Spleen (tissue), 11 donors: ENCODE measurements at regions not wholly inside any gene's neighbourhood (a gene's known extent, or its start where the extent isn't known, plus 50 kb on each side); places are given as distances from the start of the nearest gene placed in this dataset.

Experiments
- DNase-seq: peaks from one replicate; pipeline ENCODE4 v3.0.0-alpha.2; 2020
- H3K27ac ChIP-seq, 8 donors: fragments of 200-600 bp; sonication (generic) in 7 of 8; 1 replicate in 4 of 8; 2 replicates in 4 of 8; pipeline versions ENCODE4 v1.5.0 to v1.8.0; 2016 to 2021; ENCODE audit warnings: inconsistent platforms in 4 of 8, mild to moderate bottlenecking in 4 of 8, moderate library complexity in 1 of 8
- H3K27me3 ChIP-seq, 7 donors: fragments of 200-600 bp; sonication (generic) in 6 of 7; replicated peaks in 1 of 7; 1 replicate in 4 of 7; 2 replicates in 3 of 7; pipeline versions ENCODE4 v1.5.0 to v1.8.0; 2016 to 2021; ENCODE audit warnings: inconsistent platforms in 3 of 7, mild to moderate bottlenecking in 1 of 7
- H3K36me3 ChIP-seq, 6 donors: fragments of 200-600 bp; sonication (generic) in 5 of 6; 1 replicate in 4 of 6; 2 replicates in 2 of 6; pipeline versions ENCODE4 v1.5.0 to v1.8.0; 2016 to 2021; ENCODE audit warnings: inconsistent platforms in 2 of 6
- H3K4me1 ChIP-seq, 6 donors: fragments of 200-600 bp; sonication (generic) in 5 of 6; 1 replicate in 3 of 6; 2 replicates in 3 of 6; pipeline versions ENCODE4 v1.5.0 to v1.8.0; 2016 to 2021; ENCODE audit warnings: inconsistent platforms in 3 of 6
- H3K4me3 ChIP-seq, 8 donors: fragments of 200-600 bp; sonication (generic) in 7 of 8; 1 replicate in 4 of 8; 2 replicates in 4 of 8; pipeline versions ENCODE4 v1.5.0 to v1.8.0; 2016 to 2021; ENCODE audit warnings: inconsistent platforms in 4 of 8, mild to moderate bottlenecking in 4 of 8, moderate library complexity in 2 of 8
- H3K9me3 ChIP-seq, 8 donors: fragments of 200-600 bp; sonication (generic) in 7 of 8; 1 replicate in 4 of 8; 2 replicates in 4 of 8; pipeline versions ENCODE4 v1.5.0 to v1.8.0; 2016 to 2021; ENCODE audit warnings: inconsistent platforms in 4 of 8
- CTCF ChIP-seq, 11 experiments: fragments of 200-600 bp in 7 of 11; fragments of 450-650 bp in 4 of 11; sonication (generic) in 4 of 11; IDR thresholded peaks in 8 of 11; conservative IDR thresholded peaks in 3 of 11; 1 replicate in 7 of 11; 2 replicates in 4 of 11; pipeline versions ENCODE4 v1.4.0 to v1.8.0; 2016 to 2021; ENCODE audit warnings: antibody characterized with exemption in 11 of 11, inconsistent platforms in 4 of 11, mild to moderate bottlenecking in 1 of 11
- POLR2A ChIP-seq, 3 donors: fragments of 450-650 bp; IDR thresholded peaks; one replicate each; pipeline ENCODE4 v1.5.1; 2017; ENCODE audit warnings: antibody characterized with exemption in 3 of 3, mild to moderate bottlenecking in 1 of 3
- POLR2AphosphoS5 ChIP-seq, 3 donors: sonication (generic); formaldehyde crosslinking; IDR thresholded peaks; one replicate each; pipeline ENCODE4 v1.5.1; 2017; ENCODE audit warnings: antibody characterized with exemption in 3 of 3
- WGBS, 5 donors: extraction: QIAGEN DNeasy Blood & Tissue Kit in 3 of 5; methylation state at CpG; one replicate each; pipeline versions ENCODE4 v1.1.5 to v1.1.7; 2013 to 2018; 5-methylcytosine and 5-hydroxymethylcytosine counted together
- intact Hi-C: fragments of 100-400 bp; cut with DNase I; formaldehyde crosslinking; loops from one replicate; pipeline ENCODE4 v1.15.0; 2023; ENCODE audit warnings: low total_unique reads
- donor health status: healthy with polysubstance abuse.
- donor health status: DM: no; HTN: no; CAD: no; lungs with moderate emphysema.
- donor health status: DM: no; HTN: no; CAD: no.
- donor health status: Bipolar disorder and iron deficiency.
- donor health status: healthy.
- donor health status: DM: no; HTN: no; CAD: no.
- donor health status: DM: yes; HTN: yes; CAD: no.

- TF ChIP-seq CTCF (IDR thresholded peaks at IDR 0.05 in 8 of 11, conservative IDR thresholded peaks at IDR 0.05 in 3 of 11) (no peak), POLR2A (IDR thresholded peaks at IDR 0.05) (no peak), POLR2AphosphoS5 (IDR thresholded peaks at IDR 0.05) (no peak)
- Histone ChIP-seq H3K4me3 (no peak overlapping the region), H3K4me1 (peaks cover 0 to 72% (median 24%) of the 10 kb centered on the region in 6 donors), H3K27me3 (peaks cover 0 to 11% (median 0%) of the 10 kb centered on the region in 7 donors), H3K9me3 (no peaks in the 10 kb centered on the region), H3K36me3 (no peaks in the 10 kb centered on the region), H3K27ac (peak overlapping the region in 1 of 8 donors; percentile 25)
- intact Hi-C loops, result no loop called here
- 49 to 65% (median 63%) methylated on average over 3 of the region's 3 CpGs for WGBS, 5 donors
- DNase-seq, result no peak
Observed at GRCh38 chr2:8498994-8499393, 182.9 kb upstream of the ID2 start.

GRCh38 chr2:8500124-8501054 is 181.5 kb upstream of the ID2 start:
- H3K27ac ChIP-seq, result peak overlapping the region in 5 of 8 donors; percentile 21 to 55 (median 42)

DNA sequence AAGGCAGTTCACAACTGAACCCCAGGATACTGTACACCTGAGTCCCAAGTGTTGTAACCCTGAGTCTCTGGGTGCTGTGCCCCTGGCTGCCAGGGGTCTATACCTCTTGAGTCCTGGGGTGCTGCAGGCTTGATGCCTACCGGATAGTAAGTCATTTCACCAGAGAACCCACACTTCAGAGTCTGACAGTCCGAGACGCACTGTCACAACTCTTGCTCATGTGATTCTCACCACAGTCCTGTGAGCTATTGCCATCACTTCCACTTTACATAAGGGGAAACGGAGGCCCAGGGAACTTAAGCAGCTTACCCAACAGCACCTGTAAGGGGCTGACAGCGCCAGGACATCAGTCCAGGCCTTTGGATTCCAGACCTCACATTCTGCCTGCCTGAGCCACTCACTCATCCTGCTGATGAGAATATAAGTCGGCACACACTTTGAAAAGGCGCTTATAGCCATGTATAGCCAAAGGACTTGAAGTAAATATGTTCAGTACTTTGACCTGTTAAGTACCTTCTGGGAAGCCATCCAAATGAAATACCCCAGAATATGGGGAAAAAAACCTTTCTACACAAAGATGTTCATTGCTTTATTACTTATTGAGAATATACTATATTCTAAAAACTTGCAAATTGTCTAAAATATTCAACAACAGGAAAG is 180.7 kb upstream of the ID2 start:
- peaks cover 0 to 56% (median 8%) of the 10 kb centered on the region in 6 donors for H3K4me1 ChIP-seq
- no peaks in the 10 kb centered on the region for H3K36me3 ChIP-seq
- WGBS, 5 donors, result 57 to 81% (median 74%) methylated on average over 5 to 7 of the region's 7 CpGs
- H3K4me3 ChIP-seq, result no peak overlapping the region
- H3K27ac ChIP-seq, result peak overlapping the region in 5 of 8 donors; percentile 21 to 55 (median 42)
- peak; percentile 64 for DNase-seq
- no peaks in the 10 kb centered on the region for H3K27me3 ChIP-seq
- TF ChIP-seq POLR2A (IDR thresholded peaks at IDR 0.05) (no peak), CTCF (IDR thresholded peaks at IDR 0.05 in 8 of 11, conservative IDR thresholded peaks at IDR 0.05 in 3 of 11) (no peak), POLR2AphosphoS5 (IDR thresholded peaks at IDR 0.05) (no peak)
- peaks cover 0 to 3% (median under 1%) of the 10 kb centered on the region in 8 donors for H3K9me3 ChIP-seq
- intact Hi-C loops, result no loop called here

More at GRCh38 chr2:8500124-8501054, 181.5 kb upstream of the ID2 start:
- Histone ChIP-seq H3K4me3 (peak overlapping the region in 1 of 8 donors; percentile 1), H3K9me3 (no peaks in the 10 kb centered on the region), H3K4me1 (peaks cover 0 to 62% (median 12%) of the 10 kb centered on the region in 6 donors), H3K27me3 (peaks cover 0 to 1% (median 0%) of the 10 kb centered on the region in 7 donors), H3K36me3 (no peaks in the 10 kb centered on the region)
- intact Hi-C loops, result no loop called here
- DNase-seq, result no peak
- no peak for TF ChIP-seq POLR2AphosphoS5 (IDR thresholded peaks at IDR 0.05)
- TF ChIP-seq POLR2A (IDR thresholded peaks at IDR 0.05), result no peak
- no peak for TF ChIP-seq CTCF (IDR thresholded peaks at IDR 0.05 in 8 of 11, conservative IDR thresholded peaks at IDR 0.05 in 3 of 11)
- WGBS, 5 donors, result 76 to 92% (median 82%) methylated on average over 13 of the region's 13 CpGs

GRCh38 chr2:8502316-8502715 is 179.5 kb upstream of the ID2 start:
- peak; percentile 49 for DNase-seq
- Histone ChIP-seq H3K36me3 (no peaks in the 10 kb centered on the region), H3K4me1 (peaks cover 0 to 50% (median 5%) of the 10 kb centered on the region in 6 donors), H3K9me3 (peaks cover 0 to 8% (median 3%) of the 10 kb centered on the region in 8 donors), H3K27ac (no peak overlapping the region), H3K27me3 (no peaks in the 10 kb centered on the region), H3K4me3 (no peak overlapping the region)
- TF ChIP-seq POLR2A (IDR thresholded peaks at IDR 0.05) (no peak), POLR2AphosphoS5 (IDR thresholded peaks at IDR 0.05) (no peak), CTCF (IDR thresholded peaks at IDR 0.05 in 8 of 11, conservative IDR thresholded peaks at IDR 0.05 in 3 of 11) (no peak)
- WGBS, 5 donors, result 67 to 83% (median 70%) methylated on average over 4 to 6 of the region's 6 CpGs
- intact Hi-C loops, result no loop called here
